ENCODE measurements at regions not wholly inside any gene's neighbourhood (a gene's known extent, or its start where the extent isn't known, plus 50 kb on each side); places are given as distances from the start of the nearest gene placed in this dataset.

GRCh38 chr1:68970571-68970970 is 473.7 kb upstream of the DEPDC1 start:
- DNase-seq (ENCODE audit: low read depth): no peak
- no peak overlapping the region for H3K4me3 ChIP-seq (ENCODE audit: low read depth, low read length)
- no peak for TF ChIP-seq CTCF (IDR thresholded peaks at IDR 0.05; ENCODE audit: insufficient read depth, low read length)

GRCh38 chr1:68973459-68974244 is 476.8 kb upstream of the DEPDC1 start:
- peak; percentile 76 for DNase-seq (ENCODE audit: low read depth)
- H3K4me3 ChIP-seq (ENCODE audit: low read depth, low read length): no peak overlapping the region
- TF ChIP-seq CTCF (IDR thresholded peaks at IDR 0.05; ENCODE audit: insufficient read depth, low read length): no peak

GRCh38 chr1:68974447-68974846 is 477.6 kb upstream of the DEPDC1 start:
- TF ChIP-seq CTCF (IDR thresholded peaks at IDR 0.05; ENCODE audit: insufficient read depth, low read length): no peak
- no peak for DNase-seq (ENCODE audit: low read depth)
- no peak overlapping the region for H3K4me3 ChIP-seq (ENCODE audit: low read depth, low read length)

GRCh38 chr1:68975212-68975933 is 478.5 kb upstream of the DEPDC1 start:
- TF ChIP-seq CTCF (IDR thresholded peaks at IDR 0.05; ENCODE audit: insufficient read depth, low read length): no peak
- peak; percentile 33 for DNase-seq (ENCODE audit: low read depth)

GRCh38 chr1:68976916-68977610 is 480.2 kb upstream of the DEPDC1 start:
- no peak for TF ChIP-seq CTCF (IDR thresholded peaks at IDR 0.05; ENCODE audit: insufficient read depth, low read length)
- no peak for DNase-seq (ENCODE audit: low read depth)
- H3K4me3 ChIP-seq (ENCODE audit: low read depth, low read length): no peak overlapping the region

More at GRCh38 chr1:68975212-68975933, 478.5 kb upstream of the DEPDC1 start:
- H3K4me3 ChIP-seq (ENCODE audit: low read depth, low read length): no peak overlapping the region

GRCh38 chr1:68979891-68980290 is 483.0 kb upstream of the DEPDC1 start:
- no peak for TF ChIP-seq CTCF (IDR thresholded peaks at IDR 0.05; ENCODE audit: insufficient read depth, low read length)
- no peak for DNase-seq (ENCODE audit: low read depth)
- no peak overlapping the region for H3K4me3 ChIP-seq (ENCODE audit: low read depth, low read length)
